ENCODE measurements at regions not wholly inside any gene's neighbourhood (a gene's known extent, or its start where the extent isn't known, plus 50 kb on each side); places are given as distances from the start of the nearest gene placed in this dataset.

DNA sequence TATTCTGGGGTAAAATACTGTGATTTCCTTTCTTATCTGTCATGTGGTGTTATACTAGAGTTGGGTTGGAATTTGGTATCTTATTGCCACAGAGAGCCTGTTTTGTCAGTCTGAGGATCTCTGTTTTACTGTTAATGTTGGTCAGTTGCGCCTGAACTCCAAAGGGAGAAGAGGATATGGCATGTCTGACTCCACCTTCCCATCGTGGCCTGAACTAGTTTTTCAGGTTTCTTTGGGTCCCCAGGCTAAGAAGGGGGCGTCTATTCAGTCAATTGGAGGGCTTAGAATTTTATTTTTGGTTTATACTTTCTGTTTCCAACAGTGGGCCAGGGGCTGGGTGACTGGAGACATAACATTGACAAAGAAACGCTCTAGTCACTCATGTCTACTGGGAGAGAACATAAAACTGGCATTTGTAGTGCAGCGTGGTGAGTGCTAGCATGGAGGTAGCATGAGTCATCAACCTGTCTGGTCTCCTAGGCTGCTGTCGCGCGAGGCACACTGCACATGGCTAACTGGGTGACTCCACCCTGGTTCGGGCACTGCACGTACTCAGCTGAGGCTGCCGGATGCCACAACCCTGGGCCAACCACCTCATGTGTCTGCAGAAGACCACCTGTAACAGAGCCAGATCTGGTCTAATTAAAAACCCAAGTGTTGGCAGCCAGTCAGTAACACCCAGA is 120.1 kb upstream of the OR9Q1 start:
- TF ChIP-seq, protein P1, sequence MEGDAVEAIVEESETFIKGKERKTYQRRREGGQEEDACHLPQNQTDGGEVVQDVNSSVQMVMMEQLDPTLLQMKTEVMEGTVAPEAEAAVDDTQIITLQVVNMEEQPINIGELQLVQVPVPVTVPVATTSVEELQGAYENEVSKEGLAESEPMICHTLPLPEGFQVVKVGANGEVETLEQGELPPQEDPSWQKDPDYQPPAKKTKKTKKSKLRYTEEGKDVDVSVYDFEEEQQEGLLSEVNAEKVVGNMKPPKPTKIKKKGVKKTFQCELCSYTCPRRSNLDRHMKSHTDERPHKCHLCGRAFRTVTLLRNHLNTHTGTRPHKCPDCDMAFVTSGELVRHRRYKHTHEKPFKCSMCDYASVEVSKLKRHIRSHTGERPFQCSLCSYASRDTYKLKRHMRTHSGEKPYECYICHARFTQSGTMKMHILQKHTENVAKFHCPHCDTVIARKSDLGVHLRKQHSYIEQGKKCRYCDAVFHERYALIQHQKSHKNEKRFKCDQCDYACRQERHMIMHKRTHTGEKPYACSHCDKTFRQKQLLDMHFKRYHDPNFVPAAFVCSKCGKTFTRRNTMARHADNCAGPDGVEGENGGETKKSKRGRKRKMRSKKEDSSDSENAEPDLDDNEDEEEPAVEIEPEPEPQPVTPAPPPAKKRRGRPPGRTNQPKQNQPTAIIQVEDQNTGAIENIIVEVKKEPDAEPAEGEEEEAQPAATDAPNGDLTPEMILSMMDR (IDR thresholded peaks at IDR 0.05; ENCODE audit: low read depth, low read length, missing input control) = no peak
- TF ChIP-seq SP1 (IDR thresholded peaks at IDR 0.05) = no peak
- no peak for TF ChIP-seq RAD21 (IDR thresholded peaks at IDR 0.05)
- TF ChIP-seq, protein P2, sequence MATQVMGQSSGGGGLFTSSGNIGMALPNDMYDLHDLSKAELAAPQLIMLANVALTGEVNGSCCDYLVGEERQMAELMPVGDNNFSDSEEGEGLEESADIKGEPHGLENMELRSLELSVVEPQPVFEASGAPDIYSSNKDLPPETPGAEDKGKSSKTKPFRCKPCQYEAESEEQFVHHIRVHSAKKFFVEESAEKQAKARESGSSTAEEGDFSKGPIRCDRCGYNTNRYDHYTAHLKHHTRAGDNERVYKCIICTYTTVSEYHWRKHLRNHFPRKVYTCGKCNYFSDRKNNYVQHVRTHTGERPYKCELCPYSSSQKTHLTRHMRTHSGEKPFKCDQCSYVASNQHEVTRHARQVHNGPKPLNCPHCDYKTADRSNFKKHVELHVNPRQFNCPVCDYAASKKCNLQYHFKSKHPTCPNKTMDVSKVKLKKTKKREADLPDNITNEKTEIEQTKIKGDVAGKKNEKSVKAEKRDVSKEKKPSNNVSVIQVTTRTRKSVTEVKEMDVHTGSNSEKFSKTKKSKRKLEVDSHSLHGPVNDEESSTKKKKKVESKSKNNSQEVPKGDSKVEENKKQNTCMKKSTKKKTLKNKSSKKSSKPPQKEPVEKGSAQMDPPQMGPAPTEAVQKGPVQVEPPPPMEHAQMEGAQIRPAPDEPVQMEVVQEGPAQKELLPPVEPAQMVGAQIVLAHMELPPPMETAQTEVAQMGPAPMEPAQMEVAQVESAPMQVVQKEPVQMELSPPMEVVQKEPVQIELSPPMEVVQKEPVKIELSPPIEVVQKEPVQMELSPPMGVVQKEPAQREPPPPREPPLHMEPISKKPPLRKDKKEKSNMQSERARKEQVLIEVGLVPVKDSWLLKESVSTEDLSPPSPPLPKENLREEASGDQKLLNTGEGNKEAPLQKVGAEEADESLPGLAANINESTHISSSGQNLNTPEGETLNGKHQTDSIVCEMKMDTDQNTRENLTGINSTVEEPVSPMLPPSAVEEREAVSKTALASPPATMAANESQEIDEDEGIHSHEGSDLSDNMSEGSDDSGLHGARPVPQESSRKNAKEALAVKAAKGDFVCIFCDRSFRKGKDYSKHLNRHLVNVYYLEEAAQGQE (IDR thresholded peaks at IDR 0.05) = no peak
- no peak for TF ChIP-seq GABPA (IDR thresholded peaks at IDR 0.05 in 1 of 2, conservative IDR thresholded peaks at IDR 0.05 in 1 of 2)
- TF ChIP-seq JUND (IDR thresholded peaks at IDR 0.05) = no peak
- TF ChIP-seq, protein P3, sequence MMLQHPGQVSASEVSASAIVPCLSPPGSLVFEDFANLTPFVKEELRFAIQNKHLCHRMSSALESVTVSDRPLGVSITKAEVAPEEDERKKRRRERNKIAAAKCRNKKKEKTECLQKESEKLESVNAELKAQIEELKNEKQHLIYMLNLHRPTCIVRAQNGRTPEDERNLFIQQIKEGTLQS (IDR thresholded peaks at IDR 0.05) = no peak
- no peak for TF ChIP-seq EGR1 (IDR thresholded peaks at IDR 0.05; ENCODE audit: low read depth in 2 of 2)
- no peak for TF ChIP-seq TAF1 (conservative IDR thresholded peaks at IDR 0.05)
- TF ChIP-seq, protein P4, sequence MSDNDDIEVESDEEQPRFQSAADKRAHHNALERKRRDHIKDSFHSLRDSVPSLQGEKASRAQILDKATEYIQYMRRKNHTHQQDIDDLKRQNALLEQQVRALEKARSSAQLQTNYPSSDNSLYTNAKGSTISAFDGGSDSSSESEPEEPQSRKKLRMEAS (IDR thresholded peaks at IDR 0.05) = no peak
- TF ChIP-seq YY1 (IDR thresholded peaks at IDR 0.05) = no peak
- no peak for TF ChIP-seq NR2F2 (IDR thresholded peaks at IDR 0.05)
- no peak for TF ChIP-seq FOXA1 (IDR thresholded peaks at IDR 0.05)
- TF ChIP-seq, protein P5, sequence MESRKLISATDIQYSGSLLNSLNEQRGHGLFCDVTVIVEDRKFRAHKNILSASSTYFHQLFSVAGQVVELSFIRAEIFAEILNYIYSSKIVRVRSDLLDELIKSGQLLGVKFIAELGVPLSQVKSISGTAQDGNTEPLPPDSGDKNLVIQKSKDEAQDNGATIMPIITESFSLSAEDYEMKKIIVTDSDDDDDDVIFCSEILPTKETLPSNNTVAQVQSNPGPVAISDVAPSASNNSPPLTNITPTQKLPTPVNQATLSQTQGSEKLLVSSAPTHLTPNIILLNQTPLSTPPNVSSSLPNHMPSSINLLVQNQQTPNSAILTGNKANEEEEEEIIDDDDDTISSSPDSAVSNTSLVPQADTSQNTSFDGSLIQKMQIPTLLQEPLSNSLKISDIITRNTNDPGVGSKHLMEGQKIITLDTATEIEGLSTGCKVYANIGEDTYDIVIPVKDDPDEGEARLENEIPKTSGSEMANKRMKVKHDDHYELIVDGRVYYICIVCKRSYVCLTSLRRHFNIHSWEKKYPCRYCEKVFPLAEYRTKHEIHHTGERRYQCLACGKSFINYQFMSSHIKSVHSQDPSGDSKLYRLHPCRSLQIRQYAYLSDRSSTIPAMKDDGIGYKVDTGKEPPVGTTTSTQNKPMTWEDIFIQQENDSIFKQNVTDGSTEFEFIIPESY (IDR thresholded peaks at IDR 0.05) = no peak

All from liver (tissue), 3 donors.